HepG2 (cell line): ENCODE measurements at regions not wholly inside any gene's neighbourhood (a gene's known extent, or its start where the extent isn't known, plus 50 kb on each side); places are given as distances from the start of the nearest gene placed in this dataset.

ENCODE experiments used
- ATAC-seq: fragments of 200-7000 bp; cut with Tn5 transposase; 3 replicates; pipeline ENCODE4 v1.9.1; 2020; ENCODE audit warnings: mild to moderate bottlenecking, moderate library complexity
- BruUV-seq: library from RNA; stranded (reverse); fragments of 400-500 nt; replicated peaks from 2 replicates; lab custom pipeline; 2021; lab: Mats Ljungman, UMichigan
- CTCF ChIA-PET: fragments of 300-600 bp; formaldehyde crosslinking; extraction: SDS; loops from one replicate; lab custom pipeline; 2021; ENCODE audit warnings: low total read pairs, inconsistent platforms, low intra/inter-chr PET ratio; lab: Yijun Ruan, JAX
- POLR2A ChIA-PET: fragments of 350-600 bp; sonication (Branson Sonifier 250); formaldehyde crosslinking; loops from one replicate; lab custom pipeline; 2020; ENCODE audit warnings: antibody characterized with exemption, inconsistent platforms; lab: Yijun Ruan, JAX
- DNase-seq: peaks from one replicate; pipeline ENCODE4 v3.0.0-alpha.2; 2015; ENCODE audit warnings: low spot score
- FAIRE-seq: peaks from 3 replicates; lab custom pipeline; 2011; peaks lifted over from hg19 to GRCh38; lab: Jason Lieb, UNC
- H2AFZ ChIP-seq: one replicate; pipeline ENCODE4 v1.6.1; 2011; ENCODE audit warnings: low read length, inconsistent platforms
- H3K27ac ChIP-seq: fragments of 300-600 bp; 3 replicates; pipeline ENCODE4 v1.8.0; 2011; ENCODE audit warnings: mixed run types, mild to moderate bottlenecking, mixed read lengths, low read length, inconsistent platforms; ENCODE audit not compliant: insufficient read depth; ENCODE audit errors: extremely low read length
- H3K27me3 ChIP-seq, 2 experiments: fragments of 200-600 bp in 1 of 2; 2 replicates in 1 of 2; 3 replicates in 1 of 2; pipeline versions ENCODE4 v1.6.0 to v1.8.0; 2011; ENCODE audit warnings: low read length in 2 of 2, mild to moderate bottlenecking in 2 of 2, moderate library complexity in 2 of 2, inconsistent platforms in 1 of 2; ENCODE audit not compliant: insufficient read depth in 2 of 2, control insufficient read depth in 1 of 2
- H3K36me3 ChIP-seq, 2 experiments: fragments of 200-600 bp in 1 of 2; replicated peaks in 1 of 2; 2 replicates in 1 of 2; 3 replicates in 1 of 2; pipeline versions ENCODE4 v1.5.1 to v1.8.0; 2011; ENCODE audit warnings: low read length in 2 of 2, inconsistent platforms in 1 of 2; ENCODE audit not compliant: insufficient read depth in 2 of 2, control insufficient read depth in 1 of 2
- H3K4me1 ChIP-seq: 2 replicates; pipeline ENCODE4 v1.5.1; 2012; ENCODE audit warnings: low read length, inconsistent platforms; ENCODE audit not compliant: insufficient read depth
- H3K4me2 ChIP-seq: 2 replicates; pipeline ENCODE4 v1.6.0; 2011; ENCODE audit warnings: low read depth, low read length, inconsistent platforms
- H3K4me3 ChIP-seq, 3 experiments: fragments of 200-600 bp in 1 of 3; sonication (generic), shearing (Covaris generic) in 1 of 3; replicated peaks in 1 of 3; 2 replicates each; pipeline ENCODE4 v1.5.1; 2011 to 2016; ENCODE audit warnings: low read length in 3 of 3, inconsistent platforms in 2 of 3, low read depth in 2 of 3, mild to moderate bottlenecking in 2 of 3, control low read depth in 1 of 3, mixed read lengths in 1 of 3; ENCODE audit not compliant: insufficient read depth in 1 of 3
- H3K79me2 ChIP-seq: one replicate; pipeline ENCODE4 v1.6.1; 2011; ENCODE audit warnings: low read length, inconsistent platforms; ENCODE audit not compliant: insufficient read depth
- H3K9ac ChIP-seq: 2 replicates; pipeline ENCODE4 v1.6.0; 2011; ENCODE audit warnings: mild to moderate bottlenecking, low read depth, low read length, inconsistent platforms; ENCODE audit not compliant: insufficient read depth
- H3K9me3 ChIP-seq: 2 replicates; pipeline ENCODE4 v1.5.1; 2012; ENCODE audit warnings: mild to moderate bottlenecking, low read length
- H4K20me1 ChIP-seq: 2 replicates; pipeline ENCODE4 v1.6.0; 2011; ENCODE audit warnings: inconsistent platforms, mild to moderate bottlenecking, low read length, moderate library complexity; ENCODE audit not compliant: insufficient read depth
- CTCF ChIP-seq: sonication (generic); formaldehyde crosslinking; IDR thresholded peaks from 2 replicates; pipeline ENCODE4 v1.5.0; 2020; ENCODE audit warnings: mild to moderate bottlenecking, missing genetic modification reagents, moderate library complexity
- DMTF1 ChIP-seq: sonication (generic); formaldehyde crosslinking; IDR thresholded peaks from 2 replicates; pipeline ENCODE4 v1.4.0; 2020; ENCODE audit warnings: mild to moderate bottlenecking, missing genetic modification reagents
- ESRRA ChIP-seq: sonication (generic); formaldehyde crosslinking; IDR thresholded peaks from 2 replicates; pipeline ENCODE4 v1.5.1; 2020; ENCODE audit warnings: mild to moderate bottlenecking, low read depth, missing genetic modification reagents
- IKZF5 ChIP-seq: IDR thresholded peaks from 2 replicates; pipeline ENCODE4 v1.6.1; 2018; ENCODE audit warnings: missing genetic modification reagents, mild to moderate bottlenecking, missing compliant biosample characterization
- MEIS2 ChIP-seq: sonication (generic); formaldehyde crosslinking; IDR thresholded peaks from 2 replicates; pipeline ENCODE4 v1.9.0; 2021; ENCODE audit warnings: mild to moderate bottlenecking, missing genetic modification reagents
- NFIB ChIP-seq: sonication (generic); formaldehyde crosslinking; IDR thresholded peaks from 2 replicates; pipeline ENCODE4 v1.9.0; 2021; ENCODE audit warnings: missing genetic modification reagents, mild to moderate bottlenecking, borderline replicate concordance
- SRF ChIP-seq: IDR thresholded peaks from 2 replicates; pipeline ENCODE4 v1.6.1; 2011; ENCODE audit warnings: mild to moderate bottlenecking, low read depth, low read length, moderate library complexity
- TCF7 ChIP-seq: sonication (generic); IDR thresholded peaks from 2 replicates; pipeline ENCODE4 v1.6.1; 2016; ENCODE audit warnings: antibody characterized with exemption, low read depth
- UBTF ChIP-seq: sonication (generic); formaldehyde crosslinking; IDR thresholded peaks from 2 replicates; pipeline ENCODE4 v1.4.0; 2020; ENCODE audit warnings: mild to moderate bottlenecking, missing genetic modification reagents
- ZNF274 ChIP-seq: sonication (generic); formaldehyde crosslinking; IDR thresholded peaks from 2 replicates; pipeline ENCODE4 v1.5.1; 2020; ENCODE audit warnings: mild to moderate bottlenecking, missing genetic modification reagents
- ZNF33A ChIP-seq: sonication (generic); formaldehyde crosslinking; IDR thresholded peaks from 2 replicates; pipeline ENCODE4 v1.5.1; 2020; ENCODE audit warnings: missing genetic modification reagents, mild to moderate bottlenecking, moderate library complexity, borderline replicate concordance
- ZNF598 ChIP-seq: sonication (generic); formaldehyde crosslinking; IDR thresholded peaks from 2 replicates; pipeline ENCODE4 v1.5.1; 2020; ENCODE audit warnings: mild to moderate bottlenecking, missing genetic modification reagents, borderline replicate concordance
- ZNF607 ChIP-seq: sonication (generic); formaldehyde crosslinking; IDR thresholded peaks from 2 replicates; pipeline ENCODE4 v1.5.1; 2020; ENCODE audit warnings: missing genetic modification reagents, mild to moderate bottlenecking, borderline replicate concordance
- WGBS: methylation state at CpG from one replicate; pipeline ENCODE4 v1.1.6; 2017; ENCODE audit warnings: low lambda C conversion rate; 5-methylcytosine and 5-hydroxymethylcytosine counted together
- in situ Hi-C: cut with HindIII; loops from 2 replicates; pipeline ENCODE4 v1.10.0; 2017; ENCODE audit warnings: low pct_unique_long_range_greater_than_20kb; ENCODE audit not compliant: extremely low pct_ligation_motif_present
- intact Hi-C: fragments of 100-400 bp; cut with micrococcal nuclease; formaldehyde crosslinking; loops from one replicate; pipeline ENCODE4 v1.10.0; 2022; ENCODE audit not compliant: unreplicated experiment
- TF ChIP-seq, protein P1 (sequence below): sonication (generic); formaldehyde crosslinking; IDR thresholded peaks from 2 replicates; pipeline ENCODE4 v1.4.0; 2020; ENCODE audit warnings: mild to moderate bottlenecking, missing genetic modification reagents, borderline replicate concordance
- TF ChIP-seq, protein P2 (sequence below): sonication (generic); formaldehyde crosslinking; IDR thresholded peaks from 2 replicates; pipeline ENCODE4 v1.8.1; 2023; ENCODE audit warnings: mild to moderate bottlenecking, missing genetic modification reagents, borderline replicate concordance

GRCh38 chr10:43913676-43914235 is 265.1 kb upstream of the ZNF32 start:
- Histone ChIP-seq H3K36me3 (no peaks in the 10 kb centered on the region), H4K20me1 (no peaks in the 10 kb centered on the region), H3K9ac (no peak overlapping the region), H3K27me3 (no peaks in the 10 kb centered on the region), H3K27ac (no peak overlapping the region), H3K4me2 (no peak overlapping the region), H3K79me2 (no peaks in the 10 kb centered on the region), H3K4me3 (no peak overlapping the region), H3K4me1 (no peaks in the 10 kb centered on the region), H2AFZ (no peak overlapping the region), H3K9me3 (no peaks in the 10 kb centered on the region)
- intact Hi-C loops, result no loop called here
- 4% methylated on average over 6 of the region's 8 CpGs for WGBS
- in situ Hi-C loops, result no loop called here
- BruUV-seq, result no TSS peak
- DNase-seq (no peak), ATAC-seq (no peak), FAIRE-seq (no peak)
- POLR2A ChIA-PET, result no interaction called here
- CTCF ChIA-PET, result no interaction called here
- no peak for TF ChIP-seq ZNF598
- no peak for TF ChIP-seq ZNF607
- TF ChIP-seq IKZF5 (CRISPR knock-in tag), result no peak
- no peak for TF ChIP-seq DMTF1 (CRISPR knock-in tag)
- no peak for TF ChIP-seq UBTF
- no peak for TF ChIP-seq ZNF274
- no peak for TF ChIP-seq MEIS2 (CRISPR knock-in tag)
- TF ChIP-seq, protein P1, sequence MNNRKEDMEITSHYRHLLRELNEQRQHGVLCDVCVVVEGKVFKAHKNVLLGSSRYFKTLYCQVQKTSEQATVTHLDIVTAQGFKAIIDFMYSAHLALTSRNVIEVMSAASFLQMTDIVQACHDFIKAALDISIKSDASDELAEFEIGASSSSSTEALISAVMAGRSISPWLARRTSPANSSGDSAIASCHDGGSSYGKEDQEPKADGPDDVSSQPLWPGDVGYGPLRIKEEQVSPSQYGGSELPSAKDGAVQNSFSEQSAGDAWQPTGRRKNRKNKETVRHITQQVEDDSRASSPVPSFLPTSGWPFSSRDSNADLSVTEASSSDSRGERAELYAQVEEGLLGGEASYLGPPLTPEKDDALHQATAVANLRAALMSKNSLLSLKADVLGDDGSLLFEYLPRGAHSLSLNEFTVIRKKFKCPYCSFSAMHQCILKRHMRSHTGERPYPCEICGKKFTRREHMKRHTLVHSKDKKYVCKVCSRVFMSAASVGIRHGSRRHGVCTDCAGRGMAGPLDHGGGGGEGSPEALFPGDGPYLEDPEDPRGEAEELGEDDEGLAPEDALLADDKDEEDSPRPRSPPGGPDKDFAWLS (CRISPR knock-in tag), result no peak
- no peak for TF ChIP-seq ZNF33A (CRISPR knock-in tag)
- no peak for TF ChIP-seq TCF7
- TF ChIP-seq ESRRA (CRISPR knock-in tag), result no peak
- no peak for TF ChIP-seq NFIB (CRISPR knock-in tag)
- TF ChIP-seq CTCF (CRISPR knock-in tag), result no peak
- TF ChIP-seq SRF, result no peak
- TF ChIP-seq, protein P2, sequence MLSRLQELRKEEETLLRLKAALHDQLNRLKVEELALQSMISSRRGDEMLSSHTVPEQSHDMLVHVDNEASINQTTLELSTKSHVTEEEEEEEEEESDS (CRISPR knock-in tag), result no peak
